T-helper 2 cell treated with Interferon-gamma antibody and Interleukin-4, amounts not matched to agents 5 μg/mL and 100 μg/mL, for 36 hours (primary cell): ENCODE measurements at regions not wholly inside any gene's neighbourhood (a gene's known extent, or its start where the extent isn't known, plus 50 kb on each side); places are given as distances from the start of the nearest gene placed in this dataset.
"Not testable (repeated sequence)": the region's sequence is repeated elsewhere in the genome, so short reads cannot be mapped to it uniquely, and the experiment has no call there.

Source experiments
- DNase-seq: peaks from one replicate; pipeline ENCODE4 v3.0.0; 2021; ENCODE audit warnings: low spot score
- H3K27ac Mint-ChIP-seq: one replicate; pipeline ENCODE4 v1.8.0; 2021; ENCODE audit warnings: mild to moderate bottlenecking, mixed read lengths
- H3K27me3 Mint-ChIP-seq: one replicate; pipeline ENCODE4 v1.8.0; 2021; ENCODE audit warnings: low read depth, mixed read lengths
- H3K36me3 Mint-ChIP-seq: one replicate; pipeline ENCODE4 v1.8.0; 2021; ENCODE audit warnings: low read depth, mixed read lengths
- H3K4me1 Mint-ChIP-seq: one replicate; pipeline ENCODE4 v1.8.0; 2021; ENCODE audit warnings: low read depth, mixed read lengths
- H3K4me3 Mint-ChIP-seq: one replicate; pipeline ENCODE4 v1.8.0; 2022; ENCODE audit warnings: mild to moderate bottlenecking, moderate library complexity, mixed read lengths
- H3K9me3 Mint-ChIP-seq: one replicate; pipeline ENCODE4 v1.8.0; 2021; ENCODE audit warnings: mixed read lengths

DNA sequence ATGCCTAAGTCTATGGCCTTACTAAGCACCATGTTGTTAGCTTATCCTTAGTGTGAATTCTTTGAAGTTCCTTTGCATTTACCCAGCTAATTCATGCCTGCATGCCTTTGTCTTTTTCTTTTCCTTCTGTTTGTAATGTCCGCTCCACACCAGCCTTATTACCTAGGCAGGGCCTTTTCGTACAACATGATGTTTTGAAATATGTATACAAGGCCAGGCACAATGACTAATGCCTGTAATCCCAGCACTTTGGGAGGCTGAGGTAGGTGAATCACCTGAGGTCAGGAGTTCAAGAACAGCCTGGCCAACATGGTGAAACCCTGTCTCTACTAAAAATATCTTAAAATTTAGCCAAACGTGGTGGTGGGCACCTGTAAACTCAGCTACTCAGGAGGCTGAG, 1636.5 kb upstream of the SEL1L start:
- H3K9me3 Mint-ChIP-seq: peaks cover 42% of the 10 kb centered on the region
- H3K36me3 Mint-ChIP-seq: no peaks in the 10 kb centered on the region
- no peak overlapping the region for H3K27ac Mint-ChIP-seq
- no peak for DNase-seq
- no peaks in the 10 kb centered on the region for H3K27me3 Mint-ChIP-seq
- H3K4me3 Mint-ChIP-seq: no peak overlapping the region
- H3K4me1 Mint-ChIP-seq: no peaks in the 10 kb centered on the region

GRCh38 chr14:83171761-83172160, 1638.1 kb upstream of the SEL1L start:
- Mint-ChIP-seq H3K27me3 (no peaks in the 10 kb centered on the region), H3K4me1 (no peaks in the 10 kb centered on the region), H3K9me3 (peaks cover 33% of the 10 kb centered on the region), H3K36me3 (no peaks in the 10 kb centered on the region), H3K27ac (no peak overlapping the region), H3K4me3 (no peak overlapping the region)
- DNase-seq: no peak

GRCh38 chr14:83172363-83172762, 1638.7 kb upstream of the SEL1L start:
- Mint-ChIP-seq H3K27ac (no peak overlapping the region), H3K4me3 (no peak overlapping the region), H3K36me3 (no peaks in the 10 kb centered on the region), H3K9me3 (peaks cover 29% of the 10 kb centered on the region), H3K27me3 (no peaks in the 10 kb centered on the region), H3K4me1 (no peaks in the 10 kb centered on the region)
- no peak for DNase-seq

GRCh38 chr14:83173687-83174086, 1640.0 kb upstream of the SEL1L start:
- no peak for DNase-seq
- no peak overlapping the region for H3K27ac Mint-ChIP-seq
- no peaks in the 10 kb centered on the region for H3K36me3 Mint-ChIP-seq
- H3K9me3 Mint-ChIP-seq: peaks cover 29% of the 10 kb centered on the region
- H3K4me1 Mint-ChIP-seq: no peaks in the 10 kb centered on the region
- no peaks in the 10 kb centered on the region for H3K27me3 Mint-ChIP-seq
- no peak overlapping the region for H3K4me3 Mint-ChIP-seq

DNA sequence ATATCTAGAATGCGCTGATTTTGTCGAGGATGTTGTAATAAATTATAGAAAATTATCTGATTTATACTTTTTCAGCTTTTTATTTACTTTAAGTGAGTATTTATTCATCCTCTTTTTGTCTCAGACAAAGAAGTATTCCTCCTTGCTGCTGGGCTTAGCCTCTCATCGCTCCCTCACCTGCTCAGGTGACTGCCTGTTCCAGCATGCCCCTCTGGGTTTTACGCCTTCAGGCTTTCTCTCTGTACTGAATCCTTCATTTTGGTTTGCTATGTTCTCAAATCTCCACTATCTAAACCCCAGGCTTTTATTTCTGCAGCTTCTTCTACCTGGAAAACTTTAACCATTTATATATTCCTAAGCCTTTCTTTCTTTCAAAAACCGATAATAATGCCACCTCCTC, 1650.9 kb upstream of the SEL1L start:
- Mint-ChIP-seq H3K27me3 (no peaks in the 10 kb centered on the region), H3K27ac (no peak overlapping the region), H3K9me3 (peaks cover 31% of the 10 kb centered on the region), H3K4me1 (no peaks in the 10 kb centered on the region), H3K36me3 (no peaks in the 10 kb centered on the region), H3K4me3 (no peak overlapping the region)
- no peak for DNase-seq

DNA sequence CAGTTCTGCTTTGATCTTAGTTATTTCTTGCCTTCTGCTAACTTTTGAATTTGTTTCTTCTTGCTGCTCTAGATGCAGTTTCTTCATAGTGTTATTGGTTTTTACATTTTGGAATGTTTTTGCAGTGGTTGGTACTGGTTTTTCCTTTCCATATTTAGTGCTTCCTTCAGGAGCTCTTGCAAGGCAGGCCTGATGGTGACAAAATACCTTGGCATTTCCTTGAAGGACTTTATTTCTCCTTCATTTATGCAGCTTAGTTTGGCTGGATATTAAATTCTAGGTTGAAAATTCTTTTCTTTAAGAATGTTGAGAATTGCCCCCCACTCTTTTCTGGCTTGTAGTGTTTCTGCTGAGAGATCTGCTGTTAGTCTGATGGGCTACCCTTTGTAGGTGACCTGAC, 1654.7 kb upstream of the SEL1L start:
- not testable (repeated sequence) for H3K4me3 Mint-ChIP-seq, H3K4me1 Mint-ChIP-seq, H3K27me3 Mint-ChIP-seq, H3K36me3 Mint-ChIP-seq, H3K27ac Mint-ChIP-seq, DNase-seq
- H3K9me3 Mint-ChIP-seq: peaks cover 49% of the 10 kb centered on the region

DNA sequence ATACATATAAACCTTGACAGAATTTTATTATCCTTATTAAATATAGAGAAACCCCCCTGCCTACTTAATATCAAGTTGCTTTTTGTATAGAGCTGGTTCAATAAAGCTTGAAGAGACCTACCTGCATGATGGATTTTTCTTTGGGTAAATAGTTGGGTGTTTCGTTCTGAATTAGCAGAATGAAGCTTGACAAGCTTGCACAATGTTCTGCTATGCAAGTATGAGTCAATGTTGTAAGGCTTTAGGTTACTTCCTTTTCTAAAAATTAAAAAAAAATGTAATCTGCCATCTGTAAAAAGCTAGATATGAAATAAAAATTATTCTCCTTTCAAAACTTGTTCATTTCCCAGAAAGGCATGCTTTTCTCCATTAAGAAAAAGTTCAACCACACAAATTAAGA, 1662.6 kb upstream of the SEL1L start:
- DNase-seq: no peak
- Mint-ChIP-seq H3K9me3 (peaks cover 50% of the 10 kb centered on the region), H3K36me3 (no peaks in the 10 kb centered on the region), H3K4me1 (no peaks in the 10 kb centered on the region), H3K4me3 (no peak overlapping the region), H3K27me3 (no peaks in the 10 kb centered on the region), H3K27ac (no peak overlapping the region)

GRCh38 chr14:83197271-83197670, 1663.6 kb upstream of the SEL1L start:
- no peak overlapping the region for H3K4me3 Mint-ChIP-seq
- no peaks in the 10 kb centered on the region for H3K27me3 Mint-ChIP-seq
- DNase-seq: no peak
- H3K27ac Mint-ChIP-seq: no peak overlapping the region
- no peaks in the 10 kb centered on the region for H3K4me1 Mint-ChIP-seq
- H3K9me3 Mint-ChIP-seq: peaks cover 41% of the 10 kb centered on the region
- no peaks in the 10 kb centered on the region for H3K36me3 Mint-ChIP-seq

GRCh38 chr14:83207550-83207949, 1673.9 kb upstream of the SEL1L start:
- Mint-ChIP-seq H3K27me3 (no peaks in the 10 kb centered on the region), H3K4me3 (no peak overlapping the region), H3K27ac (no peak overlapping the region), H3K36me3 (no peaks in the 10 kb centered on the region), H3K4me1 (no peaks in the 10 kb centered on the region), H3K9me3 (peaks cover 22% of the 10 kb centered on the region)
- DNase-seq: no peak

- no peak for DNase-seq
- Mint-ChIP-seq H3K27ac (no peak overlapping the region), H3K27me3 (no peaks in the 10 kb centered on the region), H3K4me3 (no peak overlapping the region), H3K9me3 (peaks cover 30% of the 10 kb centered on the region), H3K36me3 (no peaks in the 10 kb centered on the region), H3K4me1 (no peaks in the 10 kb centered on the region)
Observed at GRCh38 chr14:83208341-83208740, 1674.7 kb upstream of the SEL1L start.

GRCh38 chr14:83217492-83217891, 1683.8 kb upstream of the SEL1L start:
- Mint-ChIP-seq H3K27ac (no peak overlapping the region), H3K4me3 (no peak overlapping the region), H3K4me1 (no peaks in the 10 kb centered on the region), H3K9me3 (peaks cover 60% of the 10 kb centered on the region), H3K27me3 (no peaks in the 10 kb centered on the region), H3K36me3 (no peaks in the 10 kb centered on the region)
- DNase-seq: no peak

- H3K9me3 Mint-ChIP-seq: peaks cover 20% of the 10 kb centered on the region
- no peaks in the 10 kb centered on the region for H3K36me3 Mint-ChIP-seq
- no peak overlapping the region for H3K4me3 Mint-ChIP-seq
- no peak overlapping the region for H3K27ac Mint-ChIP-seq
- H3K27me3 Mint-ChIP-seq: no peaks in the 10 kb centered on the region
- DNase-seq: no peak
- H3K4me1 Mint-ChIP-seq: no peaks in the 10 kb centered on the region
Observed at GRCh38 chr14:83247924-83248639, 1714.4 kb upstream of the SEL1L start.

GRCh38 chr14:83251402-83251801, 1717.7 kb upstream of the SEL1L start:
- no peak overlapping the region for H3K27ac Mint-ChIP-seq
- no peaks in the 10 kb centered on the region for H3K27me3 Mint-ChIP-seq
- no peaks in the 10 kb centered on the region for H3K4me1 Mint-ChIP-seq
- no peak overlapping the region for H3K4me3 Mint-ChIP-seq
- no peak for DNase-seq
- H3K36me3 Mint-ChIP-seq: no peaks in the 10 kb centered on the region
- peaks cover 20% of the 10 kb centered on the region for H3K9me3 Mint-ChIP-seq

GRCh38 chr14:83253870-83254269, 1720.2 kb upstream of the SEL1L start:
- Mint-ChIP-seq H3K4me1 (no peaks in the 10 kb centered on the region), H3K36me3 (no peaks in the 10 kb centered on the region), H3K4me3 (no peak overlapping the region), H3K9me3 (peaks cover 20% of the 10 kb centered on the region), H3K27ac (no peak overlapping the region), H3K27me3 (no peaks in the 10 kb centered on the region)
- DNase-seq: no peak

DNA sequence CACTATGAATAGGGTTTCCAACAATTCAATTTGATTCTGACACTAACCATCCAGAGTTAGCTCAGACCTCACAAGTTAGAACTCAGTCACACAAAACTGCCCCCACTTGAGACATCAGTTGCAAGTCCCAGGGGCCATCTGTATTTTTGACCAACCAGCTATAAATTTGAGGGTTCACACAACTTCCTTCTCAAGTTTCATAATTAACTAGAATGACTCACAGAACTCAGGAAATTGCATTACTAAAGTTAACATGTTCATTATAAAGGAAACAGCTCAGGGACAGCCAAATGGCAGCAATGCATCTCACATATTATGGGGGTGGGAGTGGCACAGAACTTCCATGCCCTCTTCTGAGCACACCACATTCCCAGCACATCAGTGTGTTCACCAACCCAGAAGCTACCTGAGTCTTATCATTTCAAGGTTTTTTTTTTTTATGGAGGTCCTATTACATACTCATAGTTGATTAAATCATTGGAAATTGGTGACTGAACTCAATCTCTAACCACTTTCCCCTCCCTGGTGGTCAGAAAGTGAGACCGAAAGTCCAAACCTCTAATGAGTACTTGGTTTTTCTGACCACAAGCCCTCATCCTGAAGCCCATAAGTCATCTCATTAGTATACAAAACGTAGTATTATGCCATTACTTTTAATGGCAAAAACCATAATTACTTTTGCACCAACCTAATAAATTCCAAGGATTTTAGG, 1721.5 kb upstream of the SEL1L start:
- DNase-seq: no peak
- H3K4me1 Mint-ChIP-seq: no peaks in the 10 kb centered on the region
- H3K27me3 Mint-ChIP-seq: no peaks in the 10 kb centered on the region
- H3K27ac Mint-ChIP-seq: no peak overlapping the region
- no peak overlapping the region for H3K4me3 Mint-ChIP-seq
- peaks cover 28% of the 10 kb centered on the region for H3K9me3 Mint-ChIP-seq
- H3K36me3 Mint-ChIP-seq: no peaks in the 10 kb centered on the region
